ENCODE measurements at regions not wholly inside any gene's neighbourhood (a gene's known extent, or its start where the extent isn't known, plus 50 kb on each side); places are given as distances from the start of the nearest gene placed in this dataset.

GRCh38 chr5:114221807-114222206 is 140.1 kb upstream of the KCNN2 start:
- TF ChIP-seq SMC3 (IDR thresholded peaks at IDR 0.05; ENCODE audit: low read depth, low read length) (no peak), CTCF (conservative IDR thresholded peaks at IDR 0.05; ENCODE audit: low read depth, low read length) (no peak), MAFK (IDR thresholded peaks at IDR 0.05; ENCODE audit: low read depth, low read length) (no peak)
